Left lung (tissue), 4 donors: ENCODE measurements at regions not wholly inside any gene's neighbourhood (a gene's known extent, or its start where the extent isn't known, plus 50 kb on each side); places are given as distances from the start of the nearest gene placed in this dataset.

Source experiments
- ATAC-seq: fragments of 200-7000 bp; cut with Tn5 transposase; one replicate; pipeline ENCODE4 v1.9.1; 2020; ENCODE audit warnings: moderate library complexity
- DNase-seq, 4 donors: peaks; one replicate each; pipeline ENCODE4 v3.0.0-alpha.2; 2013 to 2020
- H3K27ac ChIP-seq, 2 donors: fragments of 200-600 bp; sonication (generic) in 1 of 2; one replicate each; pipeline versions ENCODE4 v1.5.0 to v1.8.0; 2020 to 2021
- H3K27me3 ChIP-seq, 2 donors: fragments of 200-600 bp; sonication (generic) in 1 of 2; one replicate each; pipeline versions ENCODE4 v1.5.0 to v1.8.0; 2020 to 2021
- H3K36me3 ChIP-seq, 2 donors: fragments of 200-600 bp; sonication (generic) in 1 of 2; one replicate each; pipeline versions ENCODE4 v1.5.0 to v1.8.0; 2020 to 2021
- H3K4me1 ChIP-seq, 2 donors: fragments of 200-600 bp; one replicate each; pipeline ENCODE4 v1.8.0; 2021
- H3K4me3 ChIP-seq, 2 donors: fragments of 200-600 bp; sonication (generic) in 1 of 2; one replicate each; pipeline versions ENCODE4 v1.5.0 to v1.8.0; 2020 to 2021; ENCODE audit warnings: mild to moderate bottlenecking in 1 of 2
- H3K9me3 ChIP-seq, 2 donors: fragments of 200-600 bp; sonication (generic) in 1 of 2; one replicate each; pipeline versions ENCODE4 v1.5.0 to v1.8.0; 2020 to 2021
- intact Hi-C, 2 donors: fragments of 100-400 bp; cut with DNase I; formaldehyde crosslinking; loops; one replicate each; pipeline versions ENCODE4 v1.11.2 to v1.14.2; 2022
- TF ChIP-seq, protein P1 (sequence below), 2 donors: fragments of 200-600 bp; sonication (generic) in 1 of 2; IDR thresholded peaks; one replicate each; pipeline versions ENCODE4 v1.5.0 to v1.8.0; 2021; ENCODE audit warnings: antibody characterized with exemption in 2 of 2
- donor health status: DM: no; HTN: yes; CAD: no.
- donor health status: DM: no; HTN: no; CAD: no.

DNA sequence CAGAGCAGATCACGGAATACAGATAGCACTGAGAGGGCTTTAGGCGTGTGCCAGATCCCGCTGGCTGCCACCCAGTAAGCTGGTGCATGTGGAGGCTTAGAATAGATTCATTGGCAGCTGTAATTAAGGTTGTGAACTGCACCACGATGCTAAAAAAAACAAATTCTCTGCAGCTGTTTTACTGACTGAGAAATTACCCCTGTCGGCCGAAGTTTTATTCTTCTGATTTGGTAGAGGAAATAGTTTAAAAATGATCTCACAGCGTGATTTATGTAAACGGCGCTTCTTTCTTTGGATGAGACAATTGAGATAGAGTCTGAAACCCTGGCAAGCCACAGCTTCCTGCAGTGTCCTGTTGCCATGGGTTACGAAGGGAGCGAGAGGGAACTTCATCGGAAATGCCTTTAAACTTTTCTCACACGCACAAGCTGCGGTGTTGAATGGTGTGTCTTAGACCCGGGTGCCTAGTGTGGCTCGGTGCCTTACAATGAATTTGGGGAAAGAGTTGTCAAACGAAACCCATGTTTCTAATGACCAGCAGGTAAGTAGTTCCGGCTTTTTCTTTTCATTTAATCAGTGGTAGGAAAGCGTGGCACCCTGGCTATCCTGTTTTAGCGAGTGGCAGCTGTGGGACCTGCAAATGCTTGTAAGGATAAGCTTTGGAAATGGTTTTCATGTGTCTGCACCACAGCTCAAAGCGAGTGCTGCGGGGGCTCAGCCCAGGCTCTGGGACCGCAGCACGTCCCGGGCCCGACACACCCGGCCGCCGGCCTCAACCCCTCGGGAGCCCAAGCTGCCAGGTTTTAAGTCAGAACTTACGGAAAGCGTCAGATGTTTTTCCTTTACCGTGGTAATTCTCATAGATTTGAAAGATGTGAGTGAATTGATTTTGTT is 71.7 kb upstream of the HGFAC start:
- H3K9me3 ChIP-seq = no peaks in the 10 kb centered on the region
- intact Hi-C loops = no loop called here
- TF ChIP-seq, protein P1, sequence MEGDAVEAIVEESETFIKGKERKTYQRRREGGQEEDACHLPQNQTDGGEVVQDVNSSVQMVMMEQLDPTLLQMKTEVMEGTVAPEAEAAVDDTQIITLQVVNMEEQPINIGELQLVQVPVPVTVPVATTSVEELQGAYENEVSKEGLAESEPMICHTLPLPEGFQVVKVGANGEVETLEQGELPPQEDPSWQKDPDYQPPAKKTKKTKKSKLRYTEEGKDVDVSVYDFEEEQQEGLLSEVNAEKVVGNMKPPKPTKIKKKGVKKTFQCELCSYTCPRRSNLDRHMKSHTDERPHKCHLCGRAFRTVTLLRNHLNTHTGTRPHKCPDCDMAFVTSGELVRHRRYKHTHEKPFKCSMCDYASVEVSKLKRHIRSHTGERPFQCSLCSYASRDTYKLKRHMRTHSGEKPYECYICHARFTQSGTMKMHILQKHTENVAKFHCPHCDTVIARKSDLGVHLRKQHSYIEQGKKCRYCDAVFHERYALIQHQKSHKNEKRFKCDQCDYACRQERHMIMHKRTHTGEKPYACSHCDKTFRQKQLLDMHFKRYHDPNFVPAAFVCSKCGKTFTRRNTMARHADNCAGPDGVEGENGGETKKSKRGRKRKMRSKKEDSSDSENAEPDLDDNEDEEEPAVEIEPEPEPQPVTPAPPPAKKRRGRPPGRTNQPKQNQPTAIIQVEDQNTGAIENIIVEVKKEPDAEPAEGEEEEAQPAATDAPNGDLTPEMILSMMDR (IDR thresholded peaks at IDR 0.05) = no peak
- peak overlapping the region in 1 of 2 donors; percentile 39 for H3K4me3 ChIP-seq
- peaks cover 3 to 51% of the 10 kb centered on the region in 2 donors for H3K4me1 ChIP-seq
- H3K36me3 ChIP-seq = no peaks in the 10 kb centered on the region
- ATAC-seq (peak; percentile 33), DNase-seq (peak in 3 of 4 donors; percentile 34 to 57 (median 50))
- peak overlapping the region in 1 of 2 donors; percentile 60 for H3K27ac ChIP-seq
- H3K27me3 ChIP-seq = peaks cover 0 to 33% of the 10 kb centered on the region in 2 donors

DNA sequence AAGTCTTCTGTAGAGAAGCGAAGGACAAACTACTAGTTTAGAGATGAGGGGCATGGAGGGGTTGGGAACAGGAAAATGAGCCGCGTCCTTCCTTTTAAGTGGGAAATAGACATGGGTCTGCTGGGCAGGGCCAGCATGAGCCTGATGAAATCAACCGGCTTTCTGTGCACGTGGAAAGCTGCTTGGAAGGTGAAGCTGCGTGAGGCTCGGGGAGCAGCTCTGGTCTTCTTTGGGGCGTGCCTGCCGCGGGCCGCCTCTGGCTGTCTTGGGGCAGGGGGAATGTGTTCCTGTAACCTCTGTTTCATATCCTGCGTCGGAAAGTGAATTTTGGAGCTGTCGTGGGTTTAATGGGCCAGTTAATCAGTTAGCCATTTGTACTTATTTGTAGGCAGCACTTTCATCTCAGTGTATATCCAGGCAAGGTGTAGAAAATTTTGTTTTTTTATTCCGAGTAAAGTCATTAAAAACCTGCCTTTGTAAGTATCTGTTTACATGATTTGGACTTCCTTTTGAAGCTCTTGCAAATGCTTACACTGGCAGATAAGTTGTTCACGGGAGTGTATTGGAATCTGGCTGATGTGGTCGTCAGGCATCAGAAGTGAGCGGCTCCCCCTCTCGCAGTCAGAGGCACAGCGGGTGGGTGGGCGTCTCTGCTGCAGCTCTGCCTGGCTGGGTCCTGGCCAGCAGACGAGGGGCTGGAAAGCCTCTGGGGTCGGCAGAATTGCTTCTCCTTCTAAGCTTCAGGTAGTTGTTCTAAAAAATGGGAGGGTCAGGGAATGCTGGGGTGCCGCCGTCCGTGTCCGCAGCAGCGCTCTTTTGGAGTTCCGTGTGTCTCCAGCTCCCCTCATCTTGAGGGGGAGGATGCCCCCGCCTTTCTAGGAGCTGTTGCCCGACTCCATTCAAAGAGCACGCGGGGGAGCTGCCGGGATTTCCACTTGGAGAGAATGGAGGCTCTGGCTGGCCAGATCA is 70.5 kb upstream of the HGFAC start:
- TF ChIP-seq, protein P1 (IDR thresholded peaks at IDR 0.05) = no peak
- intact Hi-C loops = no loop called here
- H3K4me1 ChIP-seq = peaks cover 3 to 51% of the 10 kb centered on the region in 2 donors
- peaks cover 0 to 33% of the 10 kb centered on the region in 2 donors for H3K27me3 ChIP-seq
- no peaks in the 10 kb centered on the region for H3K9me3 ChIP-seq
- peak in 1 of 4 donors; percentile 70 for DNase-seq
- peaks cover 0 to under 1% of the 10 kb centered on the region in 2 donors for H3K36me3 ChIP-seq
- H3K4me3 ChIP-seq = peak overlapping the region in 1 of 2 donors; percentile 39
- no peak for ATAC-seq
- no peak overlapping the region for H3K27ac ChIP-seq

DNA sequence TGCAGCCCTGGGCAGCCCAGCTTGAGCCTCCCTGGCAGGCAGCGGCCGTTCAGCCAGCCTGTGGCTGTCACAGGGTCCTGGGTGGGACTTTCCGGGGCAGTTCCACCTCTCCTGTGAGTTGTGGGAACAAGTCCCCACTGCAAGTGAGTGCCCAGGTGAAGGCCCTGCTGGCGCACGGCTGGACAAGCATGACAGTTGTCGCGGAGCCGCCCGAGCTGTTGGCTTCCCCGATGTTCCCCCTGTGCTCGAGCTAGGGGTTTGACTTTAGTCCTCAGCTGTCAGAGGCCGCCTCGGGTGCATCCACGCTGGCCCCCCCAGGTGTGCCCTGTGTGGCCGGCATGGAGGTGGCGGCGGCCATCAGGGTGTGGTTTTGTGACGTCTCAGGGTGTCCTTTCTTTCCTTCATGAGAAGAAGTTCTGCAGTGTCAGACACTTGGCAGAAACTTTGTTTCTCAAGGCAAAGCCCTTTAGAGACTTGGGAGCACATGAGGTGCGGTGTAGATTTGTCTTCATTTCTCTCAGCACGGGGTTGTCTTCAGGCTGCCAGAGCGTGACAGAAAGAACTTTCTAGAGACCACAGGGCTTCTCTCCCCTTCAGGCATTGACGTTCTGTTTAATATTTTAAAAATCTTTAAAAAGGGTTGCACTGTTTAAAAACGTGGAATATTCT is 69.4 kb upstream of the HGFAC start:
- Histone ChIP-seq H3K9me3 (no peaks in the 10 kb centered on the region), H3K27me3 (peaks cover 0 to 33% of the 10 kb centered on the region in 2 donors), H3K36me3 (peaks cover 0 to 5% of the 10 kb centered on the region in 2 donors), H3K4me1 (peaks cover 3 to 51% of the 10 kb centered on the region in 2 donors), H3K27ac (peak overlapping the region in 1 of 2 donors; percentile 68), H3K4me3 (no peak overlapping the region)
- ATAC-seq (no peak), DNase-seq (peak in 1 of 4 donors; percentile 72)
- TF ChIP-seq, protein P1 (IDR thresholded peaks at IDR 0.05) = no peak
- intact Hi-C loops = no loop called here

DNA sequence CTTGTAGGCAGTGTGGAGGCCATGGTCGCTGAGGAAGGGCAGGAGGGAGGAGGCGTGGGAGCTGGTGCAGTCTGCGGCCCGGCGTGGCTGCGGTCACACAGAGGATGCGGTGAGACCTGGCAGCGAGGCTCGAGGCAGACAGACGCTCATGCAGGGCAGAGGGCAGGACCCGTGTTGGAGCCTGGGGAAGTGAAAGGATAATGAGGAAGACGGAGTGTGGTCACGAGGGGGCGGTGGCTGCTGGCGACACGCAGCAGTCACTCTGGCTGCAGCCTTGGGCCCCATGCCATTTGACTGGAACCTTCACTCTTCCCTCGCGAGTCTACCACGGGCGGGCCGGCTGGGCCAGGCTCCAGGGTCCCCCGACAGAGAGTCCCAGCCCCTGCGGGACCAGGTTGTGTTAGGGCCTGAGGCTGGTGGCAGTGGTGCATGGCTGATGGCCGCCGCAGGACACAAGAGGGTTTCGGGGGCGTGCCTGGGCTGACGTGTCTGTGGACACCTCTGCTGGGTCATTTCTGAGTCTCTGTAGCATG is 68.8 kb upstream of the HGFAC start:
- Histone ChIP-seq H3K36me3 (peaks cover 0 to 5% of the 10 kb centered on the region in 2 donors), H3K4me3 (no peak overlapping the region), H3K9me3 (no peaks in the 10 kb centered on the region), H3K27me3 (peaks cover 0 to 33% of the 10 kb centered on the region in 2 donors), H3K27ac (peak overlapping the region in 1 of 2 donors; percentile 68), H3K4me1 (peaks cover 3 to 51% of the 10 kb centered on the region in 2 donors)
- DNase-seq (peak in 2 of 4 donors; percentile 90 to 92), ATAC-seq (peak; percentile 76)
- TF ChIP-seq, protein P1 (IDR thresholded peaks at IDR 0.05) = no peak
- intact Hi-C loops = no loop called here
